Liver (tissue), 8 donors: ENCODE measurements at regions not wholly inside any gene's neighbourhood (a gene's known extent, or its start where the extent isn't known, plus 50 kb on each side); places are given as distances from the start of the nearest gene placed in this dataset.

Experiments used
- DNase-seq: peaks from one replicate; pipeline ENCODE4 v3.0.0-alpha.2; 2017; ENCODE audit warnings: low spot score
- H3K27ac ChIP-seq, 2 donors: one replicate each; pipeline ENCODE4 v1.7.0; 2013; ENCODE audit warnings: inconsistent platforms in 2 of 2, low read length in 2 of 2, control low read depth in 1 of 2, low read depth in 1 of 2, mild to moderate bottlenecking in 1 of 2
- H3K27me3 ChIP-seq, 4 donors: one replicate each; pipeline versions ENCODE4 v1.6.1 to v1.7.0; 2013; ENCODE audit warnings: low read length in 3 of 4, inconsistent platforms in 1 of 4, mild to moderate bottlenecking in 1 of 4, moderate library complexity in 1 of 4; ENCODE audit not compliant: control insufficient read depth in 4 of 4, insufficient read depth in 4 of 4
- H3K36me3 ChIP-seq, 4 donors: one replicate each; pipeline versions ENCODE4 v1.6.1 to v1.7.0; 2013; ENCODE audit warnings: low read length in 3 of 4, mild to moderate bottlenecking in 3 of 4, low read depth in 1 of 4, moderate library complexity in 1 of 4; ENCODE audit not compliant: control insufficient read depth in 4 of 4, insufficient read depth in 3 of 4
- H3K4me1 ChIP-seq, 4 donors: one replicate each; pipeline versions ENCODE4 v1.6.1 to v1.7.0; 2013; ENCODE audit warnings: low read length in 3 of 4, mild to moderate bottlenecking in 3 of 4, moderate library complexity in 1 of 4; ENCODE audit not compliant: control insufficient read depth in 4 of 4, insufficient read depth in 4 of 4
- H3K4me3 ChIP-seq, 3 donors: one replicate each; pipeline versions ENCODE4 v1.6.1 to v1.7.0; 2013; ENCODE audit warnings: low read length in 3 of 3, control low read depth in 1 of 3, low read depth in 1 of 3, mild to moderate bottlenecking in 1 of 3
- H3K9ac ChIP-seq, 2 donors: one replicate each; pipeline ENCODE4 v1.7.0; 2013; ENCODE audit warnings: low read length in 2 of 2, mild to moderate bottlenecking in 2 of 2, moderate library complexity in 2 of 2, control low read depth in 1 of 2, low read depth in 1 of 2
- H3K9me3 ChIP-seq, 4 donors: one replicate each; pipeline versions ENCODE4 v1.6.1 to v1.7.0; 2013; ENCODE audit warnings: low read length in 3 of 4; ENCODE audit not compliant: control insufficient read depth in 4 of 4
- CTCF ChIP-seq: fragments of 150-350 bp; IDR thresholded peaks from 2 replicates; pipeline ENCODE4 v1.5.1; 2017; ENCODE audit warnings: improper control_type of control experiment, low read depth, low read length; ENCODE audit not compliant: missing input control
- EGR1 ChIP-seq, 2 donors: IDR thresholded peaks; 2 replicates each; pipeline ENCODE4 v1.6.1; 2016 to 2018; ENCODE audit warnings: antibody characterized with exemption in 2 of 2, low read depth in 2 of 2
- FOXA1 ChIP-seq: IDR thresholded peaks from 2 replicates; pipeline ENCODE4 v1.6.1; 2016; ENCODE audit warnings: antibody characterized with exemption
- FOXA2 ChIP-seq: IDR thresholded peaks from 2 replicates; pipeline ENCODE4 v1.6.1; 2016; ENCODE audit warnings: antibody characterized with exemption
- GABPA ChIP-seq, 2 donors: IDR thresholded peaks in 1 of 2; conservative IDR thresholded peaks in 1 of 2; 2 replicates each; pipeline ENCODE4 v1.6.1; 2016; ENCODE audit warnings: antibody characterized with exemption in 2 of 2, mild to moderate bottlenecking in 1 of 2, moderate library complexity in 1 of 2
- HNF4A ChIP-seq, 2 donors: conservative IDR thresholded peaks; 2 replicates each; pipeline ENCODE4 v1.6.1; 2016; ENCODE audit warnings: antibody characterized with exemption in 2 of 2, mild to moderate bottlenecking in 2 of 2
- HNF4G ChIP-seq: IDR thresholded peaks from 2 replicates; pipeline ENCODE4 v1.6.1; 2016; ENCODE audit warnings: antibody characterized with exemption
- JUND ChIP-seq, 2 donors: IDR thresholded peaks; 2 replicates each; pipeline ENCODE4 v1.6.1; 2016; ENCODE audit warnings: antibody characterized with exemption in 2 of 2
- NR2F2 ChIP-seq: IDR thresholded peaks from 2 replicates; pipeline ENCODE4 v1.6.1; 2016; ENCODE audit warnings: antibody characterized with exemption
- RAD21 ChIP-seq, 2 donors: IDR thresholded peaks; 2 replicates each; pipeline ENCODE4 v1.6.1; 2016; ENCODE audit warnings: antibody characterized with exemption in 2 of 2, mild to moderate bottlenecking in 2 of 2
- RXRA ChIP-seq, 2 donors: IDR thresholded peaks; 2 replicates each; pipeline ENCODE4 v1.6.1; 2017 to 2018; ENCODE audit warnings: antibody characterized with exemption in 2 of 2, mild to moderate bottlenecking in 1 of 2
- TAF1 ChIP-seq: conservative IDR thresholded peaks from 2 replicates; pipeline ENCODE4 v1.6.1; 2016; ENCODE audit warnings: antibody characterized with exemption, mild to moderate bottlenecking
- WGBS: extraction: QIAGEN DNeasy Blood & Tissue Kit; methylation state at CpG from one replicate; pipeline ENCODE4 v1.1.7; 2013; 5-methylcytosine and 5-hydroxymethylcytosine counted together
- TF ChIP-seq, protein P1 (sequence below): IDR thresholded peaks from 2 replicates; pipeline ENCODE4 v1.6.1; 2016; ENCODE audit warnings: antibody characterized with exemption
- TF ChIP-seq, protein P2 (sequence below): IDR thresholded peaks from 2 replicates; pipeline ENCODE4 v1.6.1; 2016; ENCODE audit warnings: antibody characterized with exemption
- TF ChIP-seq, protein P3 (sequence below): IDR thresholded peaks from 2 replicates; pipeline ENCODE4 v1.6.1; 2016; ENCODE audit warnings: antibody characterized with exemption
- donor health status: healthy.
- donor health status: healthy.
- donor health status: healthy.
- donor health status: healthy.
- donor health status: healthy.

GRCh38 chr18:30376515-30376914 lies 666.0 kb downstream of the DSC3 start:
- TF ChIP-seq RXRA (IDR thresholded peaks at IDR 0.05) (no peak), FOXA1 (no peak), CTCF (no peak), EGR1 (IDR thresholded peaks at IDR 0.05; ENCODE audit: low read depth in 2 of 2) (no peak), HNF4A (conservative IDR thresholded peaks at IDR 0.05) (no peak), GABPA (IDR thresholded peaks at IDR 0.05 in 1 of 2, conservative IDR thresholded peaks at IDR 0.05 in 1 of 2) (no peak), JUND (IDR thresholded peaks at IDR 0.05) (no peak), TAF1 (no peak)
- TF ChIP-seq, protein P1, sequence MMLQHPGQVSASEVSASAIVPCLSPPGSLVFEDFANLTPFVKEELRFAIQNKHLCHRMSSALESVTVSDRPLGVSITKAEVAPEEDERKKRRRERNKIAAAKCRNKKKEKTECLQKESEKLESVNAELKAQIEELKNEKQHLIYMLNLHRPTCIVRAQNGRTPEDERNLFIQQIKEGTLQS, result no peak
- TF ChIP-seq, protein P2, sequence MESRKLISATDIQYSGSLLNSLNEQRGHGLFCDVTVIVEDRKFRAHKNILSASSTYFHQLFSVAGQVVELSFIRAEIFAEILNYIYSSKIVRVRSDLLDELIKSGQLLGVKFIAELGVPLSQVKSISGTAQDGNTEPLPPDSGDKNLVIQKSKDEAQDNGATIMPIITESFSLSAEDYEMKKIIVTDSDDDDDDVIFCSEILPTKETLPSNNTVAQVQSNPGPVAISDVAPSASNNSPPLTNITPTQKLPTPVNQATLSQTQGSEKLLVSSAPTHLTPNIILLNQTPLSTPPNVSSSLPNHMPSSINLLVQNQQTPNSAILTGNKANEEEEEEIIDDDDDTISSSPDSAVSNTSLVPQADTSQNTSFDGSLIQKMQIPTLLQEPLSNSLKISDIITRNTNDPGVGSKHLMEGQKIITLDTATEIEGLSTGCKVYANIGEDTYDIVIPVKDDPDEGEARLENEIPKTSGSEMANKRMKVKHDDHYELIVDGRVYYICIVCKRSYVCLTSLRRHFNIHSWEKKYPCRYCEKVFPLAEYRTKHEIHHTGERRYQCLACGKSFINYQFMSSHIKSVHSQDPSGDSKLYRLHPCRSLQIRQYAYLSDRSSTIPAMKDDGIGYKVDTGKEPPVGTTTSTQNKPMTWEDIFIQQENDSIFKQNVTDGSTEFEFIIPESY, result no peak
- no peak overlapping the region for H3K27ac ChIP-seq
- H3K9ac ChIP-seq, result no peak overlapping the region
- H3K36me3 ChIP-seq, result no peaks in the 10 kb centered on the region
- no peak overlapping the region for H3K4me3 ChIP-seq
- H3K27me3 ChIP-seq, result no peaks in the 10 kb centered on the region
- no peak for DNase-seq
- 60% methylated on average over 4 of the region's 4 CpGs for WGBS
- no peaks in the 10 kb centered on the region for H3K9me3 ChIP-seq
- no peaks in the 10 kb centered on the region for H3K4me1 ChIP-seq

- TF ChIP-seq JUND (IDR thresholded peaks at IDR 0.05) (no peak), FOXA2 (no peak), HNF4G (no peak), TAF1 (no peak), RAD21 (IDR thresholded peaks at IDR 0.05) (no peak), RXRA (IDR thresholded peaks at IDR 0.05) (no peak), NR2F2 (no peak)
- TF ChIP-seq, protein P1, result no peak
- TF ChIP-seq, protein P3, sequence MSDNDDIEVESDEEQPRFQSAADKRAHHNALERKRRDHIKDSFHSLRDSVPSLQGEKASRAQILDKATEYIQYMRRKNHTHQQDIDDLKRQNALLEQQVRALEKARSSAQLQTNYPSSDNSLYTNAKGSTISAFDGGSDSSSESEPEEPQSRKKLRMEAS, result no peak
- no peak for DNase-seq
- WGBS, result 85% methylated on average over 11 of the region's 11 CpGs
Measured at GRCh38 chr18:30361864-30362540, 680.5 kb downstream of the DSC3 start.

More at GRCh38 chr18:30361864-30362540, 680.5 kb downstream of the DSC3 start:
- H3K36me3 ChIP-seq, result no peaks in the 10 kb centered on the region
- H3K27me3 ChIP-seq, result no peaks in the 10 kb centered on the region
- H3K27ac ChIP-seq, result no peak overlapping the region
- no peaks in the 10 kb centered on the region for H3K9me3 ChIP-seq
- H3K4me1 ChIP-seq, result no peaks in the 10 kb centered on the region
- no peak overlapping the region for H3K9ac ChIP-seq
- no peak overlapping the region for H3K4me3 ChIP-seq
